ENCODE measurements at regions not wholly inside any gene's neighbourhood (a gene's known extent, or its start where the extent isn't known, plus 50 kb on each side); places are given as distances from the start of the nearest gene placed in this dataset.

DNA sequence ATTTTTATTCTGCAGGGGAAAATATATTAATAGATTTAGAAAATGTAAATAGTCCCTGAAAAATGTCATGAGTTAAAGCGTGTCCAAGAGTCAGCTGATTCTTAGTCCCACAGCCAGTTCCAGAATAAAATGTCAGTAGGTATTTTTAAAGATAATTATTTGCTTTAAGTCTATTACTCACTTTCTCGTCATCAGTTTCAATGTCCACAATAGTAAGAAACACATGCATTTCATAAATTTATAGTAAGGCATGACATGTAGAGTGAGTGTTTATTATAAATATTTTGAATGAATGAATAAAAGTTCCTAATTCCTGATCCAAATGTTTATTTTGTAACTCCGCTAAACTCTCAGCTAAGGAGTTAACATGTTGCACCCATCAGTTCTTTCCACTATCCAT is 1044.0 kb upstream of the PIK3C3 start:
- TF ChIP-seq, protein P1, sequence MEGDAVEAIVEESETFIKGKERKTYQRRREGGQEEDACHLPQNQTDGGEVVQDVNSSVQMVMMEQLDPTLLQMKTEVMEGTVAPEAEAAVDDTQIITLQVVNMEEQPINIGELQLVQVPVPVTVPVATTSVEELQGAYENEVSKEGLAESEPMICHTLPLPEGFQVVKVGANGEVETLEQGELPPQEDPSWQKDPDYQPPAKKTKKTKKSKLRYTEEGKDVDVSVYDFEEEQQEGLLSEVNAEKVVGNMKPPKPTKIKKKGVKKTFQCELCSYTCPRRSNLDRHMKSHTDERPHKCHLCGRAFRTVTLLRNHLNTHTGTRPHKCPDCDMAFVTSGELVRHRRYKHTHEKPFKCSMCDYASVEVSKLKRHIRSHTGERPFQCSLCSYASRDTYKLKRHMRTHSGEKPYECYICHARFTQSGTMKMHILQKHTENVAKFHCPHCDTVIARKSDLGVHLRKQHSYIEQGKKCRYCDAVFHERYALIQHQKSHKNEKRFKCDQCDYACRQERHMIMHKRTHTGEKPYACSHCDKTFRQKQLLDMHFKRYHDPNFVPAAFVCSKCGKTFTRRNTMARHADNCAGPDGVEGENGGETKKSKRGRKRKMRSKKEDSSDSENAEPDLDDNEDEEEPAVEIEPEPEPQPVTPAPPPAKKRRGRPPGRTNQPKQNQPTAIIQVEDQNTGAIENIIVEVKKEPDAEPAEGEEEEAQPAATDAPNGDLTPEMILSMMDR (conservative IDR thresholded peaks at IDR 0.05; ENCODE audit: low read depth, low read length) = no peak
- no peak for TF ChIP-seq EZH2 (IDR thresholded peaks at IDR 0.05; ENCODE audit: low read length, unreplicated experiment)
- TF ChIP-seq EZH2phosphoT487 (IDR thresholded peaks at IDR 0.05; ENCODE audit: borderline replicate concordance, low read length) = no peak
